ENCODE measurements at regions not wholly inside any gene's neighbourhood (a gene's known extent, or its start where the extent isn't known, plus 50 kb on each side); places are given as distances from the start of the nearest gene placed in this dataset.

DNA sequence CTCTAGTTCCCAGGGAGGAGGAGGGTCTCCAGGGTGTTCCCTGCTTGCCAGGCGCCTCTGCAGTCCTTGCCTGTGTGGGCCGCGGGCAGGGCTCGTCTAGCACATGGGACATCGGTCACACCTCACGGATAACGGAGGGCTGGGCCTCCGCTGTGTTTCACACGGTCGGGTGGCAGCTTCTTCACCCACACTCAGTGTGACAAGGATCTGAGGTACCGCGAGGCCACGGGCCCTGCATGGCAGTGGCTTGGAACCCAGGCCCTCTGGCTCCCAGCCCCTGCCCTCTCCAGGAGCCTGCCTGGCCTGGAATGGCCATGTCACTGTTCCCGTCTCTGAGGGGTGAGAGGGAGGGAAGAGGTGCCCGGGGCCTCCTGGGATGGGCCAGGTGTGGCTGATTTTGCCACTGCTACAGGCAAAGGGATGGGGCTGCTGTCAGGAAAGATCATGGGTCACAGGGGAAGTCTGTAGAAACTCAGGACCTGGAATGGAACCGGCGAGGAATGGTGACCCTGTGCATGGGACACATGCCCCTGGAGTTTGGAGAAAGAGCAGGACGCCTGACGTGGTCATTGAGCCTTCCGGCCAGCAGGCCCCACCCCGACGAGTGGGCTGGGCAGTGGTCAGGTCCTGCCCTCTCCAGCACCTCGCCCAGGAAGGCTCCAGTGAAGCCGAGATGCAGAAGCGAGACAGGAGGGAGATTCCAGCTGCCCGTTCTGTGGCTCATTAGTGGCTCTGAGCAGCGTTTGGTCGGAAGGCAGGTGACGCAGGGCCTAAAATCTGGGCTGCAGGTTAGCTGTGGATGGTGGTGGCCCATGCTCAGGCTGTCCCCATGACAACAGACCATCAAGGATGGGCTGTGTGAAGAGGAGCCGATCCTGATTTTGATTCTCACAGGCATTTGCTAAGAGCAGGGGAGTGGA, 76.5 kb upstream of the GSE1 start (continued):
- 0 out of 2 replicates have a peak, but pooled peaks have one; percentile 30 for TF ChIP-seq ZNF546 (CRISPR knock-in tag; conservative IDR thresholded peaks at IDR 0.05)
- no peak for TF ChIP-seq ZSCAN30 (CRISPR knock-in tag; IDR thresholded peaks at IDR 0.05)
- TF ChIP-seq, protein P1, sequence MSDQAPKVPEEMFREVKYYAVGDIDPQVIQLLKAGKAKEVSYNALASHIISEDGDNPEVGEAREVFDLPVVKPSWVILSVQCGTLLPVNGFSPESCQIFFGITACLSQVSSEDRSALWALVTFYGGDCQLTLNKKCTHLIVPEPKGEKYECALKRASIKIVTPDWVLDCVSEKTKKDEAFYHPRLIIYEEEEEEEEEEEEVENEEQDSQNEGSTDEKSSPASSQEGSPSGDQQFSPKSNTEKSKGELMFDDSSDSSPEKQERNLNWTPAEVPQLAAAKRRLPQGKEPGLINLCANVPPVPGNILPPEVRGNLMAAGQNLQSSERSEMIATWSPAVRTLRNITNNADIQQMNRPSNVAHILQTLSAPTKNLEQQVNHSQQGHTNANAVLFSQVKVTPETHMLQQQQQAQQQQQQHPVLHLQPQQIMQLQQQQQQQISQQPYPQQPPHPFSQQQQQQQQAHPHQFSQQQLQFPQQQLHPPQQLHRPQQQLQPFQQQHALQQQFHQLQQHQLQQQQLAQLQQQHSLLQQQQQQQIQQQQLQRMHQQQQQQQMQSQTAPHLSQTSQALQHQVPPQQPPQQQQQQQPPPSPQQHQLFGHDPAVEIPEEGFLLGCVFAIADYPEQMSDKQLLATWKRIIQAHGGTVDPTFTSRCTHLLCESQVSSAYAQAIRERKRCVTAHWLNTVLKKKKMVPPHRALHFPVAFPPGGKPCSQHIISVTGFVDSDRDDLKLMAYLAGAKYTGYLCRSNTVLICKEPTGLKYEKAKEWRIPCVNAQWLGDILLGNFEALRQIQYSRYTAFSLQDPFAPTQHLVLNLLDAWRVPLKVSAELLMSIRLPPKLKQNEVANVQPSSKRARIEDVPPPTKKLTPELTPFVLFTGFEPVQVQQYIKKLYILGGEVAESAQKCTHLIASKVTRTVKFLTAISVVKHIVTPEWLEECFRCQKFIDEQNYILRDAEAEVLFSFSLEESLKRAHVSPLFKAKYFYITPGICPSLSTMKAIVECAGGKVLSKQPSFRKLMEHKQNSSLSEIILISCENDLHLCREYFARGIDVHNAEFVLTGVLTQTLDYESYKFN (CRISPR knock-in tag; conservative IDR thresholded peaks at IDR 0.05): peak; percentile 35; the same call in 1 of the 2 replicates
- no peak for TF ChIP-seq ZNF235 (CRISPR knock-in tag; IDR thresholded peaks at IDR 0.05; ENCODE audit: borderline replicate concordance)
- no peak for TF ChIP-seq ZNF639 (CRISPR knock-in tag; conservative IDR thresholded peaks at IDR 0.05)
- TF ChIP-seq, protein P2, sequence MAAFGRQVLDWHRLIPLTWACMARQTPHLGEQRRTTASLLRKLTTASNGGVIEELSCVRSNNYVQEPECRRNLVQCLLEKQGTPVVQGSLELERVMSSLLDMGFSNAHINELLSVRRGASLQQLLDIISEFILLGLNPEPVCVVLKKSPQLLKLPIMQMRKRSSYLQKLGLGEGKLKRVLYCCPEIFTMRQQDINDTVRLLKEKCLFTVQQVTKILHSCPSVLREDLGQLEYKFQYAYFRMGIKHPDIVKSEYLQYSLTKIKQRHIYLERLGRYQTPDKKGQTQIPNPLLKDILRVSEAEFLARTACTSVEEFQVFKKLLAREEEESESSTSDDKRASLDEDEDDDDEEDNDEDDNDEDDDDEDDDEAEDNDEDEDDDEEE (CRISPR knock-in tag; IDR thresholded peaks at IDR 0.05): no peak; the same call in 1 of the 2 replicates
- TF ChIP-seq ZBTB33 (CRISPR knock-in tag; IDR thresholded peaks at IDR 0.05): peak; percentile 40; the same call in 1 of the 2 replicates
- no peak for TF ChIP-seq ZSCAN12 (CRISPR knock-in tag; IDR thresholded peaks at IDR 0.05)
- no peak for TF ChIP-seq ZNF230 (CRISPR knock-in tag; IDR thresholded peaks at IDR 0.05)
- 0 out of 2 replicates have a peak, but pooled peaks have one; percentile 2 for TF ChIP-seq MXD3 (CRISPR knock-in tag; IDR thresholded peaks at IDR 0.05)
- TF ChIP-seq ZKSCAN5 (CRISPR knock-in tag; IDR thresholded peaks at IDR 0.05): no peak
- TF ChIP-seq HNF1A (IDR thresholded peaks at IDR 0.05; ENCODE audit: low read depth): no peak
- peak; percentile 42 for TF ChIP-seq HNF1A (CRISPR knock-in tag; IDR thresholded peaks at IDR 0.05; ENCODE audit: borderline replicate concordance)
- TF ChIP-seq STAT5B (CRISPR knock-in tag; IDR thresholded peaks at IDR 0.05): no peak
